ENCODE measurements at regions not wholly inside any gene's neighbourhood (a gene's known extent, or its start where the extent isn't known, plus 50 kb on each side); places are given as distances from the start of the nearest gene placed in this dataset.

GRCh38 chr14:40213701-40214100, 781.5 kb upstream of the FBXO33 start:
- TF ChIP-seq, protein P1, sequence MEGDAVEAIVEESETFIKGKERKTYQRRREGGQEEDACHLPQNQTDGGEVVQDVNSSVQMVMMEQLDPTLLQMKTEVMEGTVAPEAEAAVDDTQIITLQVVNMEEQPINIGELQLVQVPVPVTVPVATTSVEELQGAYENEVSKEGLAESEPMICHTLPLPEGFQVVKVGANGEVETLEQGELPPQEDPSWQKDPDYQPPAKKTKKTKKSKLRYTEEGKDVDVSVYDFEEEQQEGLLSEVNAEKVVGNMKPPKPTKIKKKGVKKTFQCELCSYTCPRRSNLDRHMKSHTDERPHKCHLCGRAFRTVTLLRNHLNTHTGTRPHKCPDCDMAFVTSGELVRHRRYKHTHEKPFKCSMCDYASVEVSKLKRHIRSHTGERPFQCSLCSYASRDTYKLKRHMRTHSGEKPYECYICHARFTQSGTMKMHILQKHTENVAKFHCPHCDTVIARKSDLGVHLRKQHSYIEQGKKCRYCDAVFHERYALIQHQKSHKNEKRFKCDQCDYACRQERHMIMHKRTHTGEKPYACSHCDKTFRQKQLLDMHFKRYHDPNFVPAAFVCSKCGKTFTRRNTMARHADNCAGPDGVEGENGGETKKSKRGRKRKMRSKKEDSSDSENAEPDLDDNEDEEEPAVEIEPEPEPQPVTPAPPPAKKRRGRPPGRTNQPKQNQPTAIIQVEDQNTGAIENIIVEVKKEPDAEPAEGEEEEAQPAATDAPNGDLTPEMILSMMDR (IDR thresholded peaks at IDR 0.05): no peak
- no peak for TF ChIP-seq POLR2AphosphoS5 (IDR thresholded peaks at IDR 0.05; ENCODE audit: insufficient read depth in 1 of 2, low read depth in 1 of 2)
- no peak for TF ChIP-seq POLR2A (IDR thresholded peaks at IDR 0.05)
- H3K9me3 ChIP-seq: no peaks in the 10 kb centered on the region
- no peaks in the 10 kb centered on the region for H3K36me3 ChIP-seq
- no peaks in the 10 kb centered on the region for H3K4me1 ChIP-seq
- intact Hi-C loops (cut with DNase I): no loop called here
- H3K27me3 ChIP-seq: no peaks in the 10 kb centered on the region
- H3K27ac ChIP-seq: no peak overlapping the region
- no peak for DNase-seq (ENCODE audit: extremely low spot score in 2 of 2)
- H3K4me3 ChIP-seq: no peak overlapping the region

DNA sequence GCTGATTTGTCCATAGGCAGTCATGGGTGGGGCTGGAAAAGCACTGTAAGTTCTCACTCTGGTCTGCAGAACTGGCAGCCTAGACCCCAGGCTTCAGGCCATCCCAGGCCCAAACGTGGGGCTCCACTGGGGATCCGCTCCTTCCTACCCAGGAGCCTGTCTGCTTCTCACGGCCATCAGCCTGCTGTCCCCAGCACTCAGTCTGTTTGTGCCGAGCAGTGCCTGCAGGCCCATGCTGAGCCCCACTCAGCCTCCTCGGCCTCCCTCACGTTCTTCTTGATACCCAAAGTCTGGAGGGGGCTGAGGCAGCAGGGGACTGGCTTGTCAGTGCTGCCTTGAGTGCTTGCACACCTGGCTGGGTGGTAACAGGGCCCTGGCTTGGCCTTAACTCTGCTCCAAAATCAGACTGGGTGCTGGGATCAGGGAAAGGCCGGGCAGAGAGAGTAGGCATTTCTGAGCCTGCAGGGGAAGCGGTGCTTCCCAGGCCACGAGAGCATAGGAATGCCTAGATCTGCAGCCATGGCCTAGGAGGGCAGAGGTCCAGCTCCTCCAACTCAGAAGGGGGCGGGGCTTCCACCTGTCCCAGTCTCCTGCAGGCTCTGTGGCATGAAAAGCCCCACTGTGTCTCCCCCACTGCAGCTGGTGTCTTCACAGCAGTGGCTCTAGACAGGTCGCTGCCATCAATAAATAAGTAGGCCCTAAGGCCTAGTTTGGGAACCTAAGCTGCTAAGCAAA, 772.4 kb upstream of the FBXO33 start:
- intact Hi-C loops (cut with DNase I): no loop called here
- H3K9me3 ChIP-seq: no peaks in the 10 kb centered on the region
- H3K27me3 ChIP-seq: no peaks in the 10 kb centered on the region
- no peak for DNase-seq (ENCODE audit: extremely low spot score in 2 of 2)
- TF ChIP-seq POLR2AphosphoS5 (IDR thresholded peaks at IDR 0.05; ENCODE audit: insufficient read depth in 1 of 2, low read depth in 1 of 2) (no peak), POLR2A (IDR thresholded peaks at IDR 0.05) (no peak)
- TF ChIP-seq, protein P1 (IDR thresholded peaks at IDR 0.05): no peak
- H3K36me3 ChIP-seq: no peaks in the 10 kb centered on the region
- H3K27ac ChIP-seq: no peak overlapping the region
- no peaks in the 10 kb centered on the region for H3K4me1 ChIP-seq
- no peak overlapping the region for H3K4me3 ChIP-seq

DNA sequence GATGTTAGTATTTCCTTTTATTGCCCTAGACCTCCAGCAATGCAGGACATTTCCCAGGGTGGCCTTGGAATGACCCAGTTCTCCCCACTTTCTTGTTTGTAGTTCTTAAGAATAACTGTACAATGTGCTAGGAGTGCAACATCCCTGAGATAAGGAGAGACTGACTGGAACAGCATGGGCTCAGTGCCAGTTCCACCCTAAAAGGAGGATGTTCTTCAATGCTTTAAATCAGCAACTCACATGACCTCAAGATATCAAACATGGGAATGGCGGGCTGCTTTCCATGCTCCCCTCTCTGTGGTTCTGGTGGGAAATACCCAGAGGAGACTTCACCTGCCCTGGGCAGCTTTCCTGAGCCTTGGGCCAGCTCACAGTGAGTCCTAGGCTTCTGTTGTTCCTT, 766.9 kb upstream of the FBXO33 start:
- Histone ChIP-seq H3K4me3 (no peak overlapping the region), H3K27me3 (no peaks in the 10 kb centered on the region), H3K4me1 (no peaks in the 10 kb centered on the region), H3K36me3 (no peaks in the 10 kb centered on the region), H3K27ac (no peak overlapping the region), H3K9me3 (no peaks in the 10 kb centered on the region)
- DNase-seq (ENCODE audit: extremely low spot score in 2 of 2): no peak
- TF ChIP-seq, protein P1 (IDR thresholded peaks at IDR 0.05): no peak
- TF ChIP-seq POLR2A (IDR thresholded peaks at IDR 0.05): no peak
- TF ChIP-seq POLR2AphosphoS5 (IDR thresholded peaks at IDR 0.05; ENCODE audit: insufficient read depth in 1 of 2, low read depth in 1 of 2): no peak
- intact Hi-C loops (cut with DNase I): no loop called here

DNA sequence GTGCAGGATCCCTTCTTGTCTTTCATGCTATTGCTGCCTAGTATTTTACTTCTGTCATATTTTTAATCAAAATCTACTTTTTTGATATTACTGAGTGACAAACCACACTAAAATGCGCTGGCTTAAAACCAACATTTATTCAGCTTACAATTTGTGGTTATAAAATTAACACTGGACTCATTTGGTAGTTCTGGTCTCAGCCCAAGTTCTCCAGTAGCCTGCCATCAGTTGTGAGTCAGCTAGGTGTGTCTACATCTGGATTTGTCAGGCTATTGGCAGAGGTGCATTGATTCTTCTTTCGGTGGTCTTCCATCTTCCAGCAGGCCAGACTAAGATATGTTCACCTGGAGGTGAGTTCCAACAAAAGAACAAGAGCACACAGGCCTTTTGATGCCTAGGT, 765.1 kb upstream of the FBXO33 start:
- Histone ChIP-seq H3K4me1 (no peaks in the 10 kb centered on the region), H3K9me3 (no peaks in the 10 kb centered on the region), H3K27ac (no peak overlapping the region), H3K4me3 (no peak overlapping the region), H3K27me3 (no peaks in the 10 kb centered on the region), H3K36me3 (no peaks in the 10 kb centered on the region)
- DNase-seq (ENCODE audit: extremely low spot score in 2 of 2): no peak
- TF ChIP-seq POLR2AphosphoS5 (IDR thresholded peaks at IDR 0.05; ENCODE audit: insufficient read depth in 1 of 2, low read depth in 1 of 2) (no peak), POLR2A (IDR thresholded peaks at IDR 0.05) (no peak)
- intact Hi-C loops (cut with DNase I): no loop called here

- Histone ChIP-seq H3K4me3 (no peak overlapping the region), H3K36me3 (no peaks in the 10 kb centered on the region), H3K4me1 (no peaks in the 10 kb centered on the region), H3K27me3 (no peaks in the 10 kb centered on the region), H3K9me3 (no peaks in the 10 kb centered on the region), H3K27ac (no peak overlapping the region)
- DNase-seq (ENCODE audit: extremely low spot score in 2 of 2): no peak
- TF ChIP-seq POLR2A (IDR thresholded peaks at IDR 0.05) (no peak), POLR2AphosphoS5 (IDR thresholded peaks at IDR 0.05; ENCODE audit: insufficient read depth in 1 of 2, low read depth in 1 of 2) (no peak)
- intact Hi-C loops (cut with DNase I): no loop called here
These were observed 755.8 kb upstream of the FBXO33 start for GRCh38 chr14:40188006-40188405.

DNA sequence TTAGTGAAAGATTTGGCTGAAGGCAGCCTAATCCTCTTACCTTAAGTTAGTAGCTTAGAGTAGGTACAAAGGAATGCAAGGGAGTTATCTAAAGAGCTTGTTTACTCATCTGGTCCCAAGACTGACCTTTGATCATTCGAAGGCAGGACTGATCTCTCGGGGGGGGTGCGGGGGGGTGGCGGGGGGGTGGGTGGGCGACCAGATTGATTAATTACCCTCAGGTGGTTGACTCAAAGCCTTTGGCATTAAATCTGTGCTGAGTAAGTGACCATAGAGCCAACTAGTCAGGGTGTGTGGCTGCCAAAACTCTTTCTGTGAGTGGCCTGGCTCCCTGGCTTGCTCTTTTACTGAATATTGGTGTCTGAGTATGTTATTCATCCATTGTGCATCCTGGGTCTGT, 731.9 kb upstream of the FBXO33 start:
- TF ChIP-seq, protein P1 (IDR thresholded peaks at IDR 0.05): no peak
- TF ChIP-seq POLR2AphosphoS5 (IDR thresholded peaks at IDR 0.05; ENCODE audit: insufficient read depth in 1 of 2, low read depth in 1 of 2) (no peak), POLR2A (IDR thresholded peaks at IDR 0.05) (no peak)
- H3K9me3 ChIP-seq: no peaks in the 10 kb centered on the region
- H3K27me3 ChIP-seq: no peaks in the 10 kb centered on the region
- intact Hi-C loops (cut with DNase I): no loop called here
- no peaks in the 10 kb centered on the region for H3K4me1 ChIP-seq
- DNase-seq (ENCODE audit: extremely low spot score in 2 of 2): no peak
- no peak overlapping the region for H3K4me3 ChIP-seq
- no peak overlapping the region for H3K27ac ChIP-seq
- H3K36me3 ChIP-seq: no peaks in the 10 kb centered on the region
